ENCODE measurements at regions not wholly inside any gene's neighbourhood (a gene's known extent, or its start where the extent isn't known, plus 50 kb on each side); places are given as distances from the start of the nearest gene placed in this dataset.

DNA sequence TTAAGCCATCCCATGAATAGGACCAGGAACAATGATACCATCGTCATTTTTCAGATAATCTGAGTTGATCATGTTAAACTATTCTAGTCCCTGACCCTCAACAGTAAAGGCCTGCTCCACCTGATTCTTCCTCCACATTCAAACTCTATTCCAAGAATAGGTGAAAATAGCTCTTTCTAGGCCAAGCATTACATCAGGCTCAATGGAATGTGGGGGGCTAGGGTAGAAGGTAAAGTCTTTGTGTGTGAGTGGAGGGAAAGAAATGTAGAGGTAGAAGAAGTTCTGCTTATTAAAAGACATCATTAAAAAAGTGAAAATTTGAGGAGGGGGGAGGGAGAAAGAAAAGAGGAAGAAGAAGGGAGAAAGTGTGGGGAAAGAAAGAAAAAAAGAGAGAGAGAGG lies 653.3 kb upstream of the PKDCC start:
- DNase-seq, result no peak
- H3K9me3 ChIP-seq, result no peaks in the 10 kb centered on the region
- H3K27ac ChIP-seq, result no peak overlapping the region
- H3K27me3 ChIP-seq, result peaks cover 2% of the 10 kb centered on the region
- H3K4me3 ChIP-seq, result no peak overlapping the region
- WGBS, 3 donors, result 61 to 84% (median 72%) methylated on average over 1 of the region's 1 CpG
- H3K36me3 ChIP-seq, result no peaks in the 10 kb centered on the region
- TF ChIP-seq EP300 (IDR thresholded peaks at IDR 0.05) (no peak), CTCF (IDR thresholded peaks at IDR 0.05) (no peak), POLR2A (IDR thresholded peaks at IDR 0.05) (no peak)
- no peaks in the 10 kb centered on the region for H3K4me1 ChIP-seq (ENCODE audit: insufficient read depth)
- intact Hi-C loops (cut with DNase I), result no loop called here

- Histone ChIP-seq H3K27me3 (peaks cover 2% of the 10 kb centered on the region), H3K36me3 (no peaks in the 10 kb centered on the region), H3K4me1 (ENCODE audit: insufficient read depth) (no peaks in the 10 kb centered on the region), H3K4me3 (no peak overlapping the region), H3K27ac (no peak overlapping the region), H3K9me3 (no peaks in the 10 kb centered on the region)
- WGBS, 3 donors, result 94 to 98% (median 98%) methylated on average over 3 of the region's 3 CpGs
- DNase-seq, result no peak
- intact Hi-C loops (cut with DNase I), result no loop called here
- TF ChIP-seq POLR2A (IDR thresholded peaks at IDR 0.05) (no peak), EP300 (IDR thresholded peaks at IDR 0.05) (no peak), CTCF (IDR thresholded peaks at IDR 0.05) (no peak)
Measured at GRCh38 chr2:41395692-41396091, 652.1 kb upstream of the PKDCC start.

DNA sequence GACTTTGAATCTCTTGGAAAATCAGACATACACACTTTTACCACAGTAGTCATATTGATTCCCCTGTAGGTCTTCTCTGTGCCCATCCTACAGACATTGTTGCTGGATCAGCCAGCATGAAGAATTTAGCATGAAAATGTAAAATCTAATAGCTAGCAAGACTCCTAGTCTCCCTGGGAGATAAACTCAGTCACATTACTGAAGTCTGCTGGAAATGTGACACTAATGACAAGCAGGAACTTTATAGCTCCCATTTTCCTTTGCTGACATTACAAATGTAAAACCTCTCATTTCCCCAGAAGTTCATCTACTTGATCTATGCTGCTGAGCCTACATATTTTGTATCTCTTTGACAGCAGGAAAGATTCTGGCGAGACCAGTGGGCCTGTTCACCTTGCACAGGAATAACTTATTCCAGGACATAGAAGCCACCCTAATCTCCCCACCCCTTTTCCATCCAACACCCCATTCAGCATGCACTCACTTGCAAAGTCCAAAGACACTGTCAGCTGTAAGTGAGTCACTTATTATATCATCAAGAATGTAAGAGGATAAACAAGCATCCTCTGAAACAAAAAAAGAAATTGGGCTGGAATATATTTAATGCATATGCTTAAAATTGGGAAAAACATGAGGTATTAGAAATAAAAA lies 648.3 kb upstream of the PKDCC start:
- H3K4me1 ChIP-seq (ENCODE audit: insufficient read depth), result no peaks in the 10 kb centered on the region
- intact Hi-C loops (cut with DNase I), result no loop called here

GRCh38 chr2:41400088-41400665 lies 647.6 kb upstream of the PKDCC start:
- no peaks in the 10 kb centered on the region for H3K9me3 ChIP-seq
- H3K27me3 ChIP-seq, result no peaks in the 10 kb centered on the region
- no peak for TF ChIP-seq EP300 (IDR thresholded peaks at IDR 0.05)
- no peak for TF ChIP-seq POLR2A (IDR thresholded peaks at IDR 0.05)
- TF ChIP-seq CTCF (IDR thresholded peaks at IDR 0.05), result no peak
- no peak for DNase-seq
- intact Hi-C loops (cut with DNase I), result no loop called here
- H3K36me3 ChIP-seq, result no peaks in the 10 kb centered on the region
- 50 to 53% (median 52%) methylated on average over 6 of the region's 6 CpGs for WGBS, 3 donors
- no peaks in the 10 kb centered on the region for H3K4me1 ChIP-seq (ENCODE audit: insufficient read depth)
- no peak overlapping the region for H3K27ac ChIP-seq
- H3K4me3 ChIP-seq, result no peak overlapping the region

More for the DNA sequence above, 648.3 kb upstream of the PKDCC start:
- no peaks in the 10 kb centered on the region for H3K27me3 ChIP-seq
- no peak overlapping the region for H3K27ac ChIP-seq
- no peaks in the 10 kb centered on the region for H3K36me3 ChIP-seq
- DNase-seq, result no peak
- H3K9me3 ChIP-seq, result no peaks in the 10 kb centered on the region
- 88 to 100% (median 98%) methylated on average over 1 of the region's 1 CpG for WGBS, 3 donors
- TF ChIP-seq CTCF (IDR thresholded peaks at IDR 0.05) (no peak), POLR2A (IDR thresholded peaks at IDR 0.05) (no peak), EP300 (IDR thresholded peaks at IDR 0.05) (no peak)
- no peak overlapping the region for H3K4me3 ChIP-seq
